ENCODE measurements at regions not wholly inside any gene's neighbourhood (a gene's known extent, or its start where the extent isn't known, plus 50 kb on each side); places are given as distances from the start of the nearest gene placed in this dataset.

GRCh38 chr2:216316743-216317142, 55.5 kb downstream of the MARCHF4 start:
- Histone ChIP-seq H3K4me1 (ENCODE audit: control insufficient read depth, extremely low read depth, insufficient read depth, low read length) (peaks cover 23% of the 10 kb centered on the region), H3K4me2 (ENCODE audit: insufficient read depth, low read length) (no peak overlapping the region), H2AFZ (ENCODE audit: low read depth, low read length) (no peak overlapping the region), H3K9me3 (replicated peaks; ENCODE audit: control insufficient read depth, insufficient read depth, low read length) (no peaks in the 10 kb centered on the region), H3K9ac (replicated peaks; ENCODE audit: extremely low read depth, insufficient read depth, low read length) (no peak overlapping the region), H3K27me3 (ENCODE audit: control insufficient read depth in 2 of 2, insufficient read depth in 2 of 2, low read length in 2 of 2) (no peaks in the 10 kb centered on the region), H3K27ac (ENCODE audit: insufficient read depth, low read depth, low read length) (peak overlapping the region; percentile 92), H3K9me1 (replicated peaks; ENCODE audit: control insufficient read depth, extremely low read depth, insufficient read depth, low read length) (no peaks in the 10 kb centered on the region), H3K79me2 (ENCODE audit: control insufficient read depth, insufficient read depth, low read length) (no peaks in the 10 kb centered on the region), H4K20me1 (replicated peaks; ENCODE audit: control insufficient read depth, extremely low read depth, insufficient read depth, low read length) (no peaks in the 10 kb centered on the region), H3K36me3 (ENCODE audit: control insufficient read depth in 2 of 2, extremely low read depth in 1 of 2, insufficient read depth in 2 of 2, low read length in 2 of 2) (no peaks in the 10 kb centered on the region), H3K4me3 (replicated peaks in 1 of 3; ENCODE audit: insufficient read depth in 1 of 3, low read depth in 1 of 3, low read length in 3 of 3) (no peak overlapping the region)
- FAIRE-seq, result no peak
- BruUV-seq (replicated peaks), result no TSS peak
- POLR2A ChIA-PET, result no interaction called here
- intact Hi-C loops (cut with micrococcal nuclease), result loop anchor here (1.0 to 10.0 kb wide), 2 partner anchors 56 to 178 kb away; partner anchors contain the start of genes MARCHF4 and RPL37A
- DNase-seq (ENCODE audit: low read depth, low spot score), result no peak
- dilution Hi-C loops (cut with MboI; ENCODE audit: extremely low pct_ligation_motif_present, low sequenced_read_pairs), result no loop called here
- CTCF ChIA-PET, result interaction anchor here (0.8 to 1.4 kb wide), 4 partner anchors 11 to 89 kb away, joined by 3 to 4 read pairs (median 3); partner anchors contain the start of gene MARCHF4
- TF ChIP-seq MAX (IDR thresholded peaks at IDR 0.05; ENCODE audit: insufficient read depth, insufficient read length) (no peak), POLR2AphosphoS5 (IDR thresholded peaks at IDR 0.05; ENCODE audit: insufficient read depth, low read depth, low read length) (no peak), CTCF (IDR thresholded peaks at IDR 0.05; ENCODE audit: extremely low read depth in 1 of 2, insufficient read depth in 1 of 2, low read depth in 1 of 2, low read length in 2 of 2) (no peak), MYC (IDR thresholded peaks at IDR 0.05; ENCODE audit: low read depth, low read length) (no peak), POLR2A (IDR thresholded peaks at IDR 0.05; ENCODE audit: low read depth, low read length) (no peak), EZH2 (IDR thresholded peaks at IDR 0.05; ENCODE audit: borderline replicate concordance, low read depth, low read length, severe bottlenecking) (no peak), GATA2 (IDR thresholded peaks at IDR 0.05; ENCODE audit: insufficient read depth, insufficient read length, low read depth, low read length) (no peak), JUN (IDR thresholded peaks at IDR 0.05; ENCODE audit: borderline replicate concordance, insufficient read depth, insufficient read length, low read depth) (no peak), FOS (IDR thresholded peaks at IDR 0.05; ENCODE audit: borderline replicate concordance, insufficient read depth, low read length) (no peak)
